Caco-2 (cell line): ENCODE measurements at regions not wholly inside any gene's neighbourhood (a gene's known extent, or its start where the extent isn't known, plus 50 kb on each side); places are given as distances from the start of the nearest gene placed in this dataset.

Experiments used
- BruUV-seq: library from RNA; stranded (reverse); fragments of 400-500 nt; replicated peaks from 2 replicates; lab custom pipeline; 2021; lab: Mats Ljungman, UMichigan
- CTCF ChIA-PET: fragments of 300-600 bp; sonication (Branson Sonifier 250); formaldehyde crosslinking; loops from one replicate; lab custom pipeline; 2022; ENCODE audit warnings: antibody characterized with exemption; lab: Charles Lee
- POLR2A ChIA-PET: fragments of 300-600 bp; sonication (Branson Sonifier 250); formaldehyde crosslinking; loops from one replicate; lab custom pipeline; 2022; ENCODE audit warnings: antibody characterized with exemption; lab: Charles Lee
- DNase-seq, 2 experiments: peaks; one replicate each; pipeline versions ENCODE4 v3.0.0 to v3.0.0-alpha.2; 2020 to 2022
- H3K27me3 ChIP-seq: replicated peaks from 2 replicates; pipeline ENCODE4 v1.6.0; 2011; ENCODE audit warnings: low read length; ENCODE audit not compliant: control insufficient read depth, insufficient read depth
- H3K36me3 ChIP-seq: 2 replicates; pipeline ENCODE4 v1.5.1; 2011; ENCODE audit warnings: low read length; ENCODE audit not compliant: control insufficient read depth, insufficient read depth
- H3K4me1 ChIP-seq: fragments of 250-450 bp; sonication (Bioruptor Pico); 2 replicates; pipeline ENCODE4 v1.5.1; 2020; ENCODE audit warnings: mild to moderate bottlenecking
- H3K4me3 ChIP-seq: 2 replicates; pipeline ENCODE4 v1.5.1; 2011; ENCODE audit warnings: low read depth, mild to moderate bottlenecking, control low read depth, low read length
- H3K9me3 ChIP-seq: fragments of 250-450 bp; sonication (Bioruptor Pico); 2 replicates; pipeline ENCODE4 v1.5.1; 2020; ENCODE audit warnings: mild to moderate bottlenecking, moderate library complexity
- H3K27ac Mint-ChIP-seq: one replicate; pipeline ENCODE4 v1.8.0; 2022; ENCODE audit warnings: mixed read lengths; ENCODE audit not compliant: unreplicated experiment
- H3K27me3 Mint-ChIP-seq: one replicate; pipeline ENCODE4 v1.8.0; 2022; ENCODE audit warnings: mixed read lengths; ENCODE audit not compliant: insufficient read depth, unreplicated experiment
- H3K36me3 Mint-ChIP-seq: one replicate; pipeline ENCODE4 v1.8.0; 2022; ENCODE audit warnings: mild to moderate bottlenecking, mixed read lengths; ENCODE audit not compliant: insufficient read depth, unreplicated experiment
- H3K4me1 Mint-ChIP-seq: one replicate; pipeline ENCODE4 v1.8.0; 2022; ENCODE audit warnings: low read depth, mixed read lengths; ENCODE audit not compliant: unreplicated experiment
- H3K4me3 Mint-ChIP-seq: one replicate; pipeline ENCODE4 v1.8.0; 2022; ENCODE audit warnings: mild to moderate bottlenecking, moderate library complexity, mixed read lengths; ENCODE audit not compliant: unreplicated experiment
- H3K9me3 Mint-ChIP-seq: one replicate; pipeline ENCODE4 v1.8.0; 2022; ENCODE audit warnings: mixed read lengths; ENCODE audit not compliant: unreplicated experiment
- intact Hi-C: fragments of 100-400 bp; cut with micrococcal nuclease; formaldehyde crosslinking; loops from one replicate; pipeline ENCODE4 v1.10.0; 2022; ENCODE audit not compliant: unreplicated experiment
- TF ChIP-seq, protein P1 (sequence below), 2 experiments: fragments of 200-600 bp in 1 of 2; IDR thresholded peaks; 1 replicate in 1 of 2; 2 replicates in 1 of 2; pipeline versions ENCODE4 v1.5.1 to v1.8.0; 2011 to 2022; ENCODE audit warnings: antibody characterized with exemption in 1 of 2, control low read depth in 1 of 2, inconsistent platforms in 1 of 2, low read depth in 1 of 2, low read length in 1 of 2, mild to moderate bottlenecking in 1 of 2, moderate library complexity in 1 of 2; ENCODE audit not compliant: insufficient read depth in 1 of 2, severe bottlenecking in 1 of 2, unreplicated experiment in 1 of 2

DNA sequence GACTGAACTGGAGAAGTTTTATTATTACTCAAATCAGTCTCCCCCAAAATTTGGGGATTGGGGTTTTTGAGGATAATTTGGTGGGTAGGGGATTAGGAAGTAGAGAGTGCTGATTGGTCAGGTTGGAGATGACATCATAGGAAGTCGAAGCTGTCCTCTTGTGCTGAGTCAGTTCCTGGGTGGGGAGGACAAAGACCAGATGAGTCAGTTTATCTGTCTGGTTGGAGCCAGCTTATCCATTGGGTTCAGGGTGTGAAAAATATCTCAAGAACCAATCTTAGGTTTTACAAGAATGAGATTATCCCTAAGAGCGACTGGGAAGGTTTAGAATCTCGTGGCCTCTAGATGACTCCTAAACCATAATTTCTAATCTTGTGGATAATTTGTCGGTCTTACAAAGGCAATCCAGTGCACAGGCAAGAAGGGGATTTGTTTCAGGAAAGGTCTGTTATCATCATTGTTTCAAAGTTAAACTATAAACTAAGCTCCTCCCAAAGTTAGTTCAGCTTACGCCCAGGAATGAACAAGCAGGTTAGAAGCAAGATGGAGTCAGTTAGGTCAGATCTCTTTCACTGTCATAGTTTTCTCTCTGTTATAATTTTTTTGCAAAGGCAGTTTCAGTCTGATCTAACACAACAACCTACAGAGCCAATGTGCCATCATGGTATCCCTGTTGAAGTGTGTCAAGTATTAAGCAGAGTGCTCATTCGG lies 274.5 kb downstream of the SLC7A11 start:
- TF ChIP-seq, protein P1, sequence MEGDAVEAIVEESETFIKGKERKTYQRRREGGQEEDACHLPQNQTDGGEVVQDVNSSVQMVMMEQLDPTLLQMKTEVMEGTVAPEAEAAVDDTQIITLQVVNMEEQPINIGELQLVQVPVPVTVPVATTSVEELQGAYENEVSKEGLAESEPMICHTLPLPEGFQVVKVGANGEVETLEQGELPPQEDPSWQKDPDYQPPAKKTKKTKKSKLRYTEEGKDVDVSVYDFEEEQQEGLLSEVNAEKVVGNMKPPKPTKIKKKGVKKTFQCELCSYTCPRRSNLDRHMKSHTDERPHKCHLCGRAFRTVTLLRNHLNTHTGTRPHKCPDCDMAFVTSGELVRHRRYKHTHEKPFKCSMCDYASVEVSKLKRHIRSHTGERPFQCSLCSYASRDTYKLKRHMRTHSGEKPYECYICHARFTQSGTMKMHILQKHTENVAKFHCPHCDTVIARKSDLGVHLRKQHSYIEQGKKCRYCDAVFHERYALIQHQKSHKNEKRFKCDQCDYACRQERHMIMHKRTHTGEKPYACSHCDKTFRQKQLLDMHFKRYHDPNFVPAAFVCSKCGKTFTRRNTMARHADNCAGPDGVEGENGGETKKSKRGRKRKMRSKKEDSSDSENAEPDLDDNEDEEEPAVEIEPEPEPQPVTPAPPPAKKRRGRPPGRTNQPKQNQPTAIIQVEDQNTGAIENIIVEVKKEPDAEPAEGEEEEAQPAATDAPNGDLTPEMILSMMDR (IDR thresholded peaks at IDR 0.05; ENCODE audit: insufficient read depth in 1 of 2, low read depth in 1 of 2, low read length in 1 of 2, severe bottlenecking in 1 of 2, unreplicated experiment in 1 of 2): no peak
- CTCF ChIA-PET: no interaction called here
- Mint-ChIP-seq H3K9me3 (peaks cover 21% of the 10 kb centered on the region), H3K27me3 (peaks cover 2% of the 10 kb centered on the region), H3K27ac (no peak overlapping the region), H3K4me1 (no peaks in the 10 kb centered on the region), H3K36me3 (no peaks in the 10 kb centered on the region), H3K4me3 (no peak overlapping the region)
- Histone ChIP-seq H3K9me3 (no peaks in the 10 kb centered on the region; the same call in 1 of the 2 replicates), H3K36me3 (no peaks in the 10 kb centered on the region), H3K4me1 (no peaks in the 10 kb centered on the region), H3K27me3 (no peaks in the 10 kb centered on the region), H3K4me3 (no peak overlapping the region)
- no peak for DNase-seq
- BruUV-seq: no TSS peak
- intact Hi-C loops: no loop called here
- POLR2A ChIA-PET: no interaction called here

DNA sequence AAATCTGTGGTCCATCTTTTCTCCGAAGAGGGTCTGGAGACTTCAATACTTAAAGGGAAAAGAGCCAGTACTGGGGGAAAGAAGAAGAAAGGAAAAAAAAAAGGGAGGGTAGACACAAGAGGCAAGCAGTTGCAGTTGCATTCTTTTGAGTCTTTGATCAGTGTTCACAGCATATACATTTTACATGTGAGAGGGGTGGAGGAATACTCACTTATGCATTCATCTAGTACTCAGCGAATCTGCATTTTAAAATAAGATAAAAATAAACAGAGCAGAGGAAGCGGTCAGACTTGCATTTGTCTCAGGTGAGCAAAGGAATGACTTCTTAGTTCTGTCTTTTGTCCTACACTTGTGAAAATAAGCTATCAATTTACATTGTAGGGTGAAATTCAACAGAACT lies 275.6 kb downstream of the SLC7A11 start:
- Histone ChIP-seq H3K9me3 (no peaks in the 10 kb centered on the region; the same call in 1 of the 2 replicates), H3K27me3 (no peaks in the 10 kb centered on the region), H3K4me1 (no peaks in the 10 kb centered on the region), H3K4me3 (no peak overlapping the region), H3K36me3 (no peaks in the 10 kb centered on the region)
- CTCF ChIA-PET: no interaction called here
- Mint-ChIP-seq H3K4me3 (no peak overlapping the region), H3K36me3 (no peaks in the 10 kb centered on the region), H3K27me3 (peaks cover 2% of the 10 kb centered on the region), H3K9me3 (peaks cover 21% of the 10 kb centered on the region), H3K27ac (no peak overlapping the region), H3K4me1 (no peaks in the 10 kb centered on the region)
- no peak for DNase-seq
- no TSS peak for BruUV-seq
- POLR2A ChIA-PET: no interaction called here
- intact Hi-C loops: no loop called here
- TF ChIP-seq, protein P1 (IDR thresholded peaks at IDR 0.05; ENCODE audit: insufficient read depth in 1 of 2, low read depth in 1 of 2, low read length in 1 of 2, severe bottlenecking in 1 of 2, unreplicated experiment in 1 of 2): no peak

DNA sequence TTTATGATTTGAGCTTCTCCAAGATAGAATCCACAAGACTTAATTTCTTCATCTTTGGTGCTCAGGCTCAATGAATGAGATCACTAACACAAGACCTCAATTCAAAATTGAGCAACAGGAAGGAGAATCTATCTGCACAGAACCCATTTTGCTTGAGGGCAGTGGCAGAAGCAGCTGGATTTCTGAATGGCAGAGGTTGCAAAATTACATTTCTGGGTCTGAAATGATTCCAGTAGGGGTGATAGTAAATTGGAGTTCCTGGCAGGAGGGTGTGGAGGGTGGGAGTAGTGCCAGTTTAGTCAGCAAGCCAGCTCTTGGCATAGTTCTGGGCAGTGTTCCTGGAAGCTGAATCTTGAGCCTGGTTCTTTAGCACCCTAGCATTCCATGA lies 281.1 kb downstream of the SLC7A11 start:
- DNase-seq: no peak
- Mint-ChIP-seq H3K4me3 (no peak overlapping the region), H3K36me3 (no peaks in the 10 kb centered on the region), H3K9me3 (peaks cover 5% of the 10 kb centered on the region), H3K27ac (no peak overlapping the region), H3K4me1 (no peaks in the 10 kb centered on the region), H3K27me3 (peaks cover 7% of the 10 kb centered on the region)
- no peaks in the 10 kb centered on the region for H3K4me1 ChIP-seq
- ChIA-PET POLR2A (no interaction called here), CTCF (no interaction called here)
- no peaks in the 10 kb centered on the region for H3K27me3 ChIP-seq
- H3K4me3 ChIP-seq: no peak overlapping the region
- TF ChIP-seq, protein P1 (IDR thresholded peaks at IDR 0.05; ENCODE audit: insufficient read depth in 1 of 2, low read depth in 1 of 2, low read length in 1 of 2, severe bottlenecking in 1 of 2, unreplicated experiment in 1 of 2): no peak
- intact Hi-C loops: no loop called here
- no peaks in the 10 kb centered on the region for H3K36me3 ChIP-seq
- BruUV-seq: no TSS peak
- no peaks in the 10 kb centered on the region for H3K9me3 ChIP-seq
